ENCODE measurements at regions not wholly inside any gene's neighbourhood (a gene's known extent, or its start where the extent isn't known, plus 50 kb on each side); places are given as distances from the start of the nearest gene placed in this dataset.

DNA sequence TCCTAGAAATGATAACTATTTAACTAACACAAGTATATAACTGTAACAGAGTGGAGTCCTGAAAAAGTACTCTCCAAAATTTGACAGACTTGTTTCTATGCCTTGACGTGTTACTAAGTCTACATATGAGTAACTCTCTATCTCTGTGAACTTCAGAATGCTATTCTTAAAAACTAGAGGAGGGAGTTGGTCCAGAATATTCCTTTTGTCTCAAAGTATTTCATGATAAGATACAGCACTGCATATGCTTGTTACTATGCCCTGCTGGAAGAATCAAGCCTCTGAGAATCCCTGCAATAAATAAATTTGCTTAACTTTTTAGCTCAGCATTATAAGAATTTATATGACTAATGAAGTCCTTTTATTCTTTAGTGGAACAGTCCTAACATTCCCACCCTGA is 50.9 kb upstream of the ATXN3L start (continued):
- no peak for TF ChIP-seq CHD1 (IDR thresholded peaks at IDR 0.05; ENCODE audit: low read depth, low read length)
- TF ChIP-seq SP2 (IDR thresholded peaks at IDR 0.05; ENCODE audit: low read length) = no peak

Measured in H1 (cell line).